ENCODE measurements at regions not wholly inside any gene's neighbourhood (a gene's known extent, or its start where the extent isn't known, plus 50 kb on each side); places are given as distances from the start of the nearest gene placed in this dataset.
"Not testable (repeated sequence)": the region's sequence is repeated elsewhere in the genome, so short reads cannot be mapped to it uniquely, and the experiment has no call there.

DNA sequence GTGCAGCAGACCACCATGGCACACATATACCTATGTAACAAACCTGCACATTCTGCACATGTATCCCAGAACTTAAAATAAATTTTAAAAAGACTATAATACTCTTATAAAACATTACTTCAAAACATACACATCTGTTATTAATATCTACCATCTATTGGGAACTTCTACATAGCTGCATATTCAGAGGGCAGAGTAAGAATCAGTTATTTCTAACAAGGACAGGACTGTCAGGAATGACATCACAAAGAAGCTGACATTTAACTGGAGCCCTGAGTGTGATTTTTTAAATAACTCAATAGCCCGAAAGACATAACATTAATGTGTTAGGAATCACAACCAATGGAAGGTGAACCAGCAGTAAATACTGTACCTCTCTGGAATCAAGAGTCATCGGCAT lies 276.7 kb upstream of the ECI2 start:
- no peak for DNase-seq (ENCODE audit: low read depth in 2 of 2)

- DNase-seq (ENCODE audit: low read depth in 2 of 2), result not testable (repeated sequence)
Measured at GRCh38 chr6:4407710-4408109, 272.3 kb upstream of the ECI2 start.

DNA sequence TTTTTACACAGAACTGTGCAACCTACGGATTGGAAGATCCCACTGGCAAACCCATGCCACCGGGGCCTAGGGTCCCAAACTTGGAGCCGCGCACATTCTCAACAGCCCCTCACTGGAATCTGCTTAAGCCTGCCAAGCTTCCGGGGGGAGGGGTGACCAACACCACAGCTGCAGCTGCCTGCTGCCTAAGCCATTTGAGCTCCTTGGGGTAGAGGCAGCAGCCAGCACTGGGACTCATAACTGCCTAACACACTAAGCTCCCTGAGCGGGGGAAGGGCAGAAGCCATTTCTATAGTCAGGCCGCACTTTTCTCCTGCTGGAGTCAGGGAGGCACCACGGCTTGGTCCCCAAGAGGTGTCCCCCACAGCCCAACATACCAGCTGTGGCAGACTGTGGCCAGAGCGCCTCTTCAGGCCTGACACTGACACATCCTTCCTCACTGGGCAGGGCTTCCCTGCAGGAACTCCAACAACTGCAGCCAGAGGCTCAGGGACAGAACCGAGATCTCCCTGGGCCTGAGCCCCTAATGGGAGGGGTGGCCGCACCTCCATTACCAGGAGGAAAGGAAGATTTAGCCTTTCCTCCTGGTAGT lies 270.3 kb upstream of the ECI2 start:
- DNase-seq (ENCODE audit: low read depth in 2 of 2), result no peak

DNA sequence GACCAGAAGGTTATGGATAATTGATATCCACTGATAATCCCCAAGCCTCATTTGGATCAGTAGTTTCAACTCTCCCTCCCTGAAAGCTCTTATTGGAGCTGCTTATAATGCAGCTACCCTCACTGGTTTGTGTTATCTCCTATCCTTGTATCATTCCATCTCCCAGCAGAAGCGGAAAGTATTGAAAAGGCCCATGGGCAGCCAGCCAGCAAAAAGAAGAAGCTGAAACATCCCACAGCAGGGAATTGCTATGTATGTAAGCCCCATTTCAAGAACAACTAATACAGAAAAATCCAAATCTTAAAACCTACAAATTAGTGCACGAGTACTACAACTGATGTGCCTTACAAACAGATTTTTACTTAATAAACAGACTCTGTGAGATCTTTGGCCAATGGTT lies 269.0 kb upstream of the ECI2 start:
- DNase-seq (ENCODE audit: low read depth in 2 of 2), result no peak

- DNase-seq (ENCODE audit: low read depth in 2 of 2), result no peak
Measured at GRCh38 chr6:4403828-4404227, 268.5 kb upstream of the ECI2 start.

GRCh38 chr6:4403023-4403752 lies 267.8 kb upstream of the ECI2 start:
- no peak for DNase-seq (ENCODE audit: low read depth in 2 of 2)

DNA sequence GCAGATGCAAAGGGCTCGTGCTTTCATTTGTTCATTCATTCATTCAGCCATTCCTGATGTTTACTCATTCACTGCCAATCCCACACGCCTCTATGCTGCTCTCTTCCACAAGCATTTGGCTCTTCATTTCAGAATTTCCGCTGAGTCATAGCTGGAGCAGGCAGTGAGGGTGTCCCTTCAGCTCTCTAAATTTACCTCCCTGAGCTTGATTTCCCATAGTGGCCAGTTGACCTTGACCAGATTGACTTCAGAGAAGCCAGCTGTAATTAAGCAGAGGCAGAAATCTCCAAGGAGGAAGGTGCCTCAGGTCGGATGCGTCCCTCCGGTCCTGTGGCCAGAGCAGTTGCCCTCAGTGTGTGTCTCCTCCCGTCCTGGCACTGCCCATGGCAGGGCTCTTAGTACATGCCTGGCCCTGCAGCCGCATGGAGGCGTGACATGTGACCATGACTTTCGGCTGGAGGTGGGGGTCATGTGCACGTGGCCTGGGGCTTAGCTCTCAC lies 267.2 kb upstream of the ECI2 start:
- no peak for DNase-seq (ENCODE audit: low read depth in 2 of 2)

- DNase-seq (ENCODE audit: low read depth in 2 of 2), result no peak
Measured at GRCh38 chr6:4401408-4402368, 266.3 kb upstream of the ECI2 start.

GRCh38 chr6:4399656-4400055 lies 264.3 kb upstream of the ECI2 start:
- no peak for DNase-seq (ENCODE audit: low read depth in 2 of 2)

GRCh38 chr6:4398791-4399190 lies 263.4 kb upstream of the ECI2 start:
- no peak for DNase-seq (ENCODE audit: low read depth in 2 of 2)

- no peak for DNase-seq (ENCODE audit: low read depth in 2 of 2)
Measured at GRCh38 chr6:4397307-4397706, 261.9 kb upstream of the ECI2 start.

DNA sequence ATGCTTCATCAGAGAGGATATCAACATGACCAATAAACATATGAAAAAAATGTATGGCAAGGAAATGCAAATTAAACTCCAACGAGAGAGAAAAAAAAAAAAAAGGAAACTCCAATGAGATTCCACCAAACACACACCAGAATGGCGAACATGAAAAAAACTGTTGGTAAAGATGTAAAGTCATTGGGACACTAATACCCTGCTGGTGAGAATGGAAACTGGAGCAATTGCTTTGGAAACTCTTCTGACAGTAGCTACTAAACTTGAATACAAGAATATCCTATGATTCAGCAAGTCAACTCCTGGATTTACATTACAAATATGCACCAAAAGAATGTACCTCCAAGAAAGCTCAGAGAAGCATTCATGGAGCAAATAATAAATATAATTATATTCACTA lies 260.7 kb upstream of the ECI2 start:
- DNase-seq (ENCODE audit: low read depth in 2 of 2), result no peak

DNA sequence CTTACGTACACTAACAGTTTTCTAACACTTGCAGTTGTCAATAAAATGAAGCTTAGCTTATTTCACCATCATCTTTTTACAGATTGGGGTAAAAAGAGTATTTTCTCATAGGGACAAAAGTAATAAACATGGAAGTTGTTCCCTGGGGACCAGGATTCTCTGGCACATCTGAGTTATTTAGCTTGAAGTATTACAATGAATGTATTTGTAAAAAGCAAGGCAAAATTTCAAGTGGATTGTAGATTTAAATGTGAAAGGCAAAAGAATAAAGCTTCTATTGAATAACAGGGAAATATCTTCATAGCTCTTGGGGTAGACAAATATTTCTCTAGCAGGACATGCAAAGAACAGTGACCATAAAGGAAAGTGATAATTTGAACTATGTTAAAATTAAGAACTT lies 260.0 kb upstream of the ECI2 start:
- no peak for DNase-seq (ENCODE audit: low read depth in 2 of 2)

DNA sequence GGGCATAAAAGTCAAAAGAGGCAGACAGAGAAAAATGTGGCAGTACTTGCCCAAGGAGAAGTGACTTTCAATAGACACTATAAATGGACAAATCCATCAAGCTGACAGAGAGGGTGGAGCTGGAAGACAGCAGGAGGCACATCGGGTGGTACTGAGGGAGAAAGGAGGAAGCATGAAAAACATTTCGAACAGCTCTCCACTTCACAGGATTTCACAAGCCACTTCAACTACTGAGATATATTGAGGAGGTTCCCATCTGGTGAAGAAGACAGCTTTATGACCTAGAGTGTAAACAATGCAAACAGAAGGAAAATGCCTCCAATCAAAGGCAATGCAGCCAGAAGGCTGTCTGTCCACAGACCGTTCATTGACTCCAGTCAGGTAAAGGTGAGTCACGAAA lies 259.4 kb upstream of the ECI2 start:
- DNase-seq (ENCODE audit: low read depth in 2 of 2), result no peak

DNA sequence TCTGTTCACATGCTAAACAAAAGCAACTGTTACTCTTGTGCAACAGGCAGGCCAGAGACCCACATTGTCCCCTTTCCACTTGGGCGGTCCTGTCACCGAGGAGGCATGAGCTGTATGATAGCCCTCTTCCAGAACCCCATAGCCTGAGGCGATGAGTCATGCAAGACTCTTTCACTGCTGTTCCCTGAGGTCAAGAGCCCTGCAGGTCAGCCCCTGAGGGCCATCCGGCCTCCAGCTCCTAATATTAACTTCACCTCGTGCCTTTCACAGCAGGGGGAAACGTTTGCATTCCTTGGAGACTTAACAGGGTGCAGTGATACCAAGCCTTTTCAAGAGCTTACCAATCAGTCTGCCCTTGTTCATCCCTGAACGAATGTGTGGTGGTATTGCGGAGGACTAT lies 253.3 kb upstream of the ECI2 start:
- DNase-seq (ENCODE audit: low read depth in 2 of 2), result no peak

DNA sequence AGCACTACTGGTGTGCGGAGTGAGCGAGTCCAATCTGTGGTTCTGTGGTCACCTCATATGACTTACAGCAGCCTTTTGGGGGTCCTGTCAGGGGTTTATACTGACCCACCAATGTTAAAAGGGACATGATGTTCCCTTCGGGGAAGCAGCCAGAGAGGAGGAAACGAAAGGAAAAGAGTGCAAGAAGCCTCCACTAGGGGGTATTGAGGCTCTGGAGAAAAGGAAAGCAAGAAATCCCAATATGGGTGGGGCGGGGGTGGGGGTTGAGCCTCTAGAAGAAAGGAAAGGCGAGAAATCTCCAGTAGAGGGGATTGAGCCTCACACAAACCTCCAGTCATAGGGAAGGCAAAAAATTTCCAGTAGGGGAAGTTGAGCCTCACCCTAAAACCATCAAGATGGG lies 249.3 kb upstream of the ECI2 start:
- DNase-seq (ENCODE audit: low read depth in 2 of 2), result no peak

GRCh38 chr6:4383910-4384638 lies 248.7 kb upstream of the ECI2 start:
- DNase-seq (ENCODE audit: low read depth in 2 of 2), result no peak

- DNase-seq (ENCODE audit: low read depth in 2 of 2), result no peak
Measured at GRCh38 chr6:4382362-4382853, 247.0 kb upstream of the ECI2 start.

DNA sequence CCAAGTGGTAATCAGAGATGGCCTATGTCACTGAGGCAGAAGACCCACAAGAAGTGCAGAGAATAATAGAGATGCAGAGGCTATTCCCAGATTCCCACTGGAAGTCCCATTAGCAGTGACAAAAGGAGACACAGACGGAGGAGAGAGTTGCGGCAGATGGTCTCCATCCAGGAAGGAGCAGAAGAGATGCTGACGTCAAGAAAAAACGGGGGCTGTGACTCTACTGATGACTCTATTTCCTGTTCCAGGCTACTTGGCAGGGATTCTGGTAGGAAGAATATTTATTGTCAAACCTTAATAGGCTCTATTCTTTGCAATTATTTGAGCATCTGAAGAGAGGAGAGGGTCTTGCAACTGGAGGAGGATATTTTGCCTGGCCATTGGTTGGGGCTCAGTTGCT lies 246.0 kb upstream of the ECI2 start:
- no peak for DNase-seq (ENCODE audit: low read depth in 2 of 2)

DNA sequence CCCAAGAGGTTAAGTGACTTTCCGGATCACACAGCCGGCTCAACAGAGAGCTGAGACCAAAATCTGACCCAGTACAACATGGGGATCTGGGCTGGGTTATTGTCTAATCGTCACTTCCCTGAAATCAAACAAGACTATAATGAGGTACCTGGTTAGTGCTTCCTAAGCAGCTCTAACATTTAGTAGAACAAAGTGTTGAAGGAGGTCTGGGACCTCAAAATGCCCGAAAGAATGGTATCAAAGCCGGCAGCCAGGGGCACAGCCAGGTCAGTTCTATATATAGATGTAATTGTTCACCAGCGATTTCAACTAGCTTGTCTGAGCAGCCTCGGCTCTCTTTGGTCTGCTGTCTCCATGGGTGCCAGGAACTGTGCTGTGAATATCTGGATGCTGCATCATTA lies 245.5 kb upstream of the ECI2 start:
- DNase-seq (ENCODE audit: low read depth in 2 of 2), result no peak

GRCh38 chr6:4379958-4380357 lies 244.6 kb upstream of the ECI2 start:
- DNase-seq (ENCODE audit: low read depth in 2 of 2), result no peak
